Tibial nerve (tissue), 3 donors: ENCODE measurements at regions not wholly inside any gene's neighbourhood (a gene's known extent, or its start where the extent isn't known, plus 50 kb on each side); places are given as distances from the start of the nearest gene placed in this dataset.
"Not testable (repeated sequence)": the region's sequence is repeated elsewhere in the genome, so short reads cannot be mapped to it uniquely, and the experiment has no call there.

Experiments
- CTCF ChIP-seq, 5 experiments: fragments of 200-600 bp in 3 of 5; fragments of 450-650 bp in 2 of 5; sonication (generic) in 3 of 5; IDR thresholded peaks; one replicate each; pipeline ENCODE4 v1.5.1; 2016 to 2019; ENCODE audit warnings: antibody characterized with exemption in 5 of 5, mild to moderate bottlenecking in 3 of 5, moderate library complexity in 2 of 5
- POLR2A ChIP-seq, 2 donors: fragments of 450-650 bp; IDR thresholded peaks; one replicate each; pipeline ENCODE4 v1.6.1; 2017; ENCODE audit warnings: antibody characterized with exemption in 2 of 2, mild to moderate bottlenecking in 2 of 2, moderate library complexity in 2 of 2

- not testable (repeated sequence) for TF ChIP-seq CTCF, POLR2A (IDR thresholded peaks at IDR 0.05)
Measured at GRCh38 chr10:38354410-38354809, 260.3 kb downstream of the ZNF37A start.
